HG03521 (cell line): ENCODE measurements at regions not wholly inside any gene's neighbourhood (a gene's known extent, or its start where the extent isn't known, plus 50 kb on each side); places are given as distances from the start of the nearest gene placed in this dataset.

Experiments used
- ATAC-seq: cut with Tn5 transposase; IDR thresholded peaks from one replicate; pipeline ENCODE4 v1.9.1; 2021; ENCODE audit warnings: mild to moderate bottlenecking, moderate library complexity; ENCODE audit not compliant: unreplicated experiment

DNA sequence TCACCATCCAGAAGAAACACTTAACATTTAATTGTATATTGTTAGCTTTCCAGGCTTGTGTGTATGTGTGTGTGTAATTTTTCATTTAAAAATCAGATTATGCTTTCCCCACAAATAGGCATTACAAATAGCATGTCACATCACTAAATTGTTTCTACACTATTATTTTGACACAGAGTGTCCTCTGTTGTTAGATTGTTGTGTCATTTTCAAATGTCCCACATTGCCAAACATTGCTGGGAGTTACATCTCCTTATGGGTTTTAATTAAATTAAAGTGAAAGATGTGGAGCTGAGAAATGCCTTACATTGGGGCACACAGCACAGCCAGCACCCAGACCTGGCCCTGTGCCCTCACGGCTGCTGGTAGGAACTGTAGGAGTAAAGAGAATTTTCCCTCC is 295.6 kb downstream of the ZEB1 start:
- no peak for ATAC-seq

DNA sequence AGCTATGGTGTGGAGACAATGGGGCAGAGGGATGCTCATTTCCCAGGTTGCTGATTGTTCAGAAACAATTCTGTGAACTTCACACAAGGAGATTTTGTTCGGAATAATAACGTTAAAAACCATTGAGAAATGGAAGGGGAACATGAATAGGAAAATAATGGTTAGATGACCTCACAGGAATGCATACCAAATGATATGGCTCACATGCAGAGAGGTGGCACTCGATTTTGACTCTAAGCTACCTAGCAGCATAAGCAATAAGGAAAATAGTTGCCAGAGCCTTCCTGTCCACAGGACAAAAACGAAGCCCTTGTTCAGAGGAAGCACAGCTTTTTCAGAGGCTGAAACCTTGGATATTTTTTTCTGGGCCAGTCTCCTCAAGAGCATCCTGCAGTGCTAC is 293.1 kb downstream of the ZEB1 start:
- ATAC-seq, result no peak

DNA sequence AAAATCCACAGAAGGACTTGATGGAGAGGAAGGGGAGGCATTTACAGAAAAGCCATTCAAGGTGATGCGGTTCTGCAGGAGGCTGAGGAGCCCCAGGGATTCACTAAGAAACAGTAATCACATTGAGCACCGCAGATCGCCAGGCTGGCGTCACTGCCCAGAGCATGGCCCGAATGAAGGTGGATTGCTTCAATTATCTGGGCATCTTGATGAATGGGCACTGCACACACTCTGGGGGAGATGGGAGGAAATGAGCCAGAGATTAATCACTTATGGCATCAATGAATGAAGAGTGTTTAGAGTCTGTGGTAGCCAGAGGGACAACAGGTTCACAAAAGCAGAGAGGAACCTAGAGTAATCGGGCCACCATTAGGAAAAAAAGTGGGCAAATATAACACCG is 292.1 kb downstream of the ZEB1 start:
- ATAC-seq, result no peak

DNA sequence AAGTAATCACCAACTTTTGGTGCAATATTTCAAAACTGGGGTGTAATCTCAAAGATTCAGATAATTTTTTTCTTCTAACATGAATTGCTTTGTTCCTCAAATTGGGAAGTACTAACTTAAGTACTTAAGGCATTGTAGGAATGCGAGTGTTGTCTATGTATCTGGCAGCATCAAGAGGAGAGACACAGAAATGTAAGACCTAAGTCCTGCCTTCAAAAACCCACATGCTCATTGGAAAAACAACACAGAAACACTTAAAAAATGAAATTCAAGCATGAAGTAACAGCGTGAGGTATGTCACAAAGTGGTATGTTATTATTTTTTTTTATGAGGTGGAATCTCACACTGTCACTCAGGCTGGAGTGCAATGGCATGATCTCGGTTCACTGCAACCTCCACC is 288.5 kb downstream of the ZEB1 start:
- no peak for ATAC-seq

DNA sequence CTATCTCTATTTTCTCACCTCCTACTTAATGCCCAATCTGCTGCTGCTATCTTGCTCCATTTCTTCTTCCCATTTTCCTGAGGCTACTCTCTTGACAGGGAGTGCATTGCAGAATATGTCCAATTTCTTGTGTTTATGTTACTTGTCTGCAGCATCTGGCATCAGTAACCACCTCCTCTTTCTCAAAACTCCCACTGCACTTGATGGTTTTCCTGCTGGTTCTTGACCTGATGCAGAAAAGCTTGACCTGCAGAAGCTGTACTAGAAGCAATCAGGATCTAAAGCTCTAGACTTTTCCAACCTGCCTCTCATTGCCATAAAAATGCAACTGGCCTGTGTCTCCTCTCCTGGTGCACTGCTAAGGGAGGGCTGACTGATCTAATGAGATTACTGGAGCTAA is 287.8 kb downstream of the ZEB1 start:
- ATAC-seq, result no peak

DNA sequence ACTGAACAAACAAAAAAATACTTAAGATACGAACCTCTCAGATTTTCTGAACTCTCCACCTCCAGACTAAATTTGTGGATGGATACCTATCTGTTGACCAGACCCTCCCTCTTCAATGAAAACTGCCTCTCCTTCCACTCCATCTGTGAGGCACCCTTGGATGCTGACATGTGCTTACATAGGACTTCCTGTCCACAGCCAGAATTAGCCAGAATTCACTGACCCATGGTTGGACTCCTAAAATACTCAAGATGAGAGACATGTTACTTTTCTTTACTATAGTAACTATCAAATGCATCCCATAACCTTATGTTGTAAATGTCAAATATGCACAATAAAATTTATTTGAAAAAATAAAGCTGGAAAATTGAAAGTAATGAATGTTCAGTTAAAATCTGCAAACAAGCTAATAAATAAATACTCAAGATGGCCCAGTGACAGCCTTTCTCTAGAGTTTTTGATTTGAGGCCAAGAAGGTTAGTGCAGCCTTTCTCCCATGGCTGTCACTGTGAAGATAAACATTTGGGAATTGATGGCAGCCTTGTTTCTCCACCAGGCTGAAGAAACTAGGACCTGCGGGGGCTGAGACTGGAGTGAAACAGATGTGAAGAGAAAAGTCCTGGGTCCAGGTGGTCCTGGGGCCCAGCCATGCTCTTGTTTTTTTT is 287.0 kb downstream of the ZEB1 start:
- ATAC-seq, result no peak

DNA sequence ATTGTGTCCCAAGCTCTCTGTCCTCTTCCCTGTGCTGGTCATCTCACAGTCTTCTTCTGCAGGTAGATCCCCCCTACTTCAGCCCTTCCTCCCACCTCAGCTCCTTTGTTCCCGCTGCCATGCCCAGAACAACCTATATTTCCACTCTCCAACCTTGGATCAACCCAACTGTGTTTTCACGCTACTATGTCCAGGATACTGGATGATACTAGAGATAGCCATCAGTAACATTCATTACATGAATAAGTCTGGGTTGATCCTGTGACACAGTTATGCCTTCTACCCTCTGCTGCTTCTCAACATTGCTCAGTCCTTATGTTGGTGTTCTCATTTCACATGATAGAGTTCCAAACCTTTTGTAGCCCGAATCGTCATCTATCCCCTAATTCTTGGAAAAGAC is 286.4 kb downstream of the ZEB1 start:
- ATAC-seq, result no peak

DNA sequence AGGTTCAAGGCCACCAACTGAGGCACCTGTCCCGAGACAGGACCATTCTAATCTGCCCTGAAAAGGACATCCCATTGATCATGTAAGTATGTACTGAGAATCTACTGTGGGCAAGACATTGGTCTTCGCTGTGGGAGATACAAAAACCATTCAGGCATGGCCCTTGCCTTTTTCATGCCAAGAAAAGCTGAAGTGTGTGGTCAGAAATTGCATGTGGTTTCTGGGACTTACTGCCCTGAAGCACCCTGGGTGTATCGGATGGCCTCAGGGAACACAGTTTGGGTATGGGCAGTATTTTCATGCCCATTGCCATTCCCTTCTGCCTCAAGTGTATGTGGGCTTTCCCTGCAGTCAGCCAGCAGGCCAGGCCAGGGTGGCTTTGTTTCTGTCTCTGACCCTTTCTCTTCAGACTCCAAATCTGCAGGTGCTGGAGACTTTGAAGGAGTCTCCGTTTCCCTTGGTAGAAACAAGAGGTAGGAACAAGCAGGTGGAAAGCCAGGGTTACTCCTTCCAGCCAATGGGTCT is 285.7 kb downstream of the ZEB1 start:
- ATAC-seq, result no peak

DNA sequence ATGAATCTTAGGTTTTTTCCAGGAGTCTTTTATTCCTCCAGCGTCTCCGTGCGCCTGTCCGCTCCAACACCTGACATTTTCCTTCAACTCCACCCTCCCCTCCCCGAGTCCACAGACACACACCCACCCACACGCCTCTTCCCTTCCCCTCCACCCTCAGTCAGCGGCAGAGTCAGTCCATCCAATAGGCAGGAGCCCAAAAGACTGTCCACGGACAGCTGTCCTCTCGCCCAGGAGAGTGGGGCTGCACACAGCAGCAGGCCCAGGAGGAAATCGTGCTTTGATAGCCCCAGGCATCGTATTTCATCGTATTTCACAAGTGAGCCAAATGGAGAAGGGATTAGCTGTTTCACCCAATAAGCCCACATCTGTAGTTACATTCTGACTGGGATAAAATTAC is 285.1 kb downstream of the ZEB1 start:
- ATAC-seq, result no peak

DNA sequence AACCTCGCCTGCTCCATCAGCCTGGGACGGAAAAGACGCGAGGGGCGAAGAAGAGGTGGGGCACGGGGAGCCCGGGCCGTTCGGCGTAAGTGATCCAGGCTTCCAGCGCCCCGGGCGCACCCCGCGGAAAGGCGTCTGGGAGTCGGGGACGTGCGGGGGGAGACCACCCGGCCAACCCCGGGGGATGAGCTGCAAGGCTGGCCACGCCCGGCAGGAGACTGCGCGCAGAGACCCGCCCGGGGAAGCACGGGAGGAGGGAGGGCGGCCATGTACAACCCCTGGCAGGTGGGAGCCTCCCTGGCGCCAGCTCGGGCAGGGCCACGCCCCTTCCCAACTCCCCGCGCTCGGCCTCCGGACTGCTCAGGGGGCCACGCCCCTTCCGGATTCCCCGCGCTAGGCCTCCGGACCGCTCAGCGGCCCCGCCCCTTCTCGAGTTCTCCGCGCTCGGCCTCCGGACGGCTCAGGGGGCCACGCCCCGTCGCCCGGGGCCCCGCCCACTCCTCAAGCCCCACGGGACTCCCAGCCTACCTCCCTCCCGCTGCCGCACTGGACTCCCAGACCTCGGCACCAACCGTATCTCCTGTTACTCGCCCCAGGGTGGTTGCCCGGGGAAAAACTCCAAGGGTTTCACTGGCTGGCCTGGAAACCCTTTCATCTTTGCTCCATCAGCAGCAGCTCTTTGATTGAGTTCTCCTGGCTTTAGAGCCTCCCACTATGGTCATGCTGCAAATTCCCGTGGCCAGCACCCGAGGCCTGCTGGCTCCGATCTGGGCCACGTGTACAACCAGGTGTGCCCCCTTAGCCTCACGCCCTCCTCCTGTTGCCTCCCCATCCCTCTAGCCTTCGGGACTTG is 284.4 kb downstream of the ZEB1 start:
- peak; percentile 97 for ATAC-seq

DNA sequence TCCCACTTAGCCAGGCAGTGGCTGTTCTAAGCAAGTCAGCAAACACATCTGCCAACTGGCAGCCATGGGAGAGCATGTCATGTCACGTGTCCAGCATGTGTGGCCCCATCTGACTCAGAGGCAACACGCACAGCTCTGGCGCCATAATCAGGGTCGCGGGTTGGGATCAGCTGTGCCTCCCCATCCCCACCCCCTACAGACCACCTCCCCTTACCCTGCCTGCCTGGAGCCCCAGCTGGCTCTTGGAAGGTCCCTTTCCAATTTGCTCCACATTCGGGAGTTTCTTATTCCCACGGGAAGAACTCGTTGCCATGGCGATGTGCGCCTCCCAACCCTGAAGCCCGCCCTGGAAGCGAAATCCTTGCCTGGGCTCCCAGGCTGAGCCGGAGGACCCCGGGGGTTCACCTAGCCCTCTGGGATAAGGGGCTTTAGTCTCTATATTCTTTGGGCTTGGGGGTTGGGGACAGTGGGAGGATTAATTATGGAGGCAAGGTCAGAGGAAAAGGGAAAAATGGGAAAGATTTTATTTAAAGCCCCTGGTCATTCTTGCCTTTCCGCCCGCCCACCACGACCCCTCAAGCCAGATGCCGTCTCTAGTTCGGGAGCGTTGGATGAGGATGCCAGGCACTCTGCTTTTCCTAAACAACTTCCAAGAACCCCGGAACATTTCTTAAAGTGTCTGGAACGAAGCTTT is 283.7 kb downstream of the ZEB1 start:
- ATAC-seq, result no peak

DNA sequence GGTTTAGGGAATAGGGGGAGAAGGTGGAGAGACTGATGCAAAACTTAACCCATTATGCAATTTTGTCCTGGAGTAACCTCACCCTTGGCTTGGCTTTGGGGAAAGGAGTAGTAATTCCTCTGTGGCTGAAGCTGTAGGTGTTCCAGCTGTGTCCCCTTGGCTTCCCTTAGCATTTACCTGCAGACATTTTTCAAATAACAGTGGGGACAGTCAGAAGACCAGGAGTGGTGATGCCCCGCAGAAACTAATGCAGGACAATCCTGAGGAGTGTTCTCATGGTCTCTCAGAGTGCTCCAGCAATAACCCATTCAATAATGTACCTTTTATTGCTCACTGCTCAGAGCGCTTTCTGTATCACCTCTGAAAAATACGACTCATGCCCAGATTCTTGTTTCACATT is 282.1 kb downstream of the ZEB1 start:
- no peak for ATAC-seq

DNA sequence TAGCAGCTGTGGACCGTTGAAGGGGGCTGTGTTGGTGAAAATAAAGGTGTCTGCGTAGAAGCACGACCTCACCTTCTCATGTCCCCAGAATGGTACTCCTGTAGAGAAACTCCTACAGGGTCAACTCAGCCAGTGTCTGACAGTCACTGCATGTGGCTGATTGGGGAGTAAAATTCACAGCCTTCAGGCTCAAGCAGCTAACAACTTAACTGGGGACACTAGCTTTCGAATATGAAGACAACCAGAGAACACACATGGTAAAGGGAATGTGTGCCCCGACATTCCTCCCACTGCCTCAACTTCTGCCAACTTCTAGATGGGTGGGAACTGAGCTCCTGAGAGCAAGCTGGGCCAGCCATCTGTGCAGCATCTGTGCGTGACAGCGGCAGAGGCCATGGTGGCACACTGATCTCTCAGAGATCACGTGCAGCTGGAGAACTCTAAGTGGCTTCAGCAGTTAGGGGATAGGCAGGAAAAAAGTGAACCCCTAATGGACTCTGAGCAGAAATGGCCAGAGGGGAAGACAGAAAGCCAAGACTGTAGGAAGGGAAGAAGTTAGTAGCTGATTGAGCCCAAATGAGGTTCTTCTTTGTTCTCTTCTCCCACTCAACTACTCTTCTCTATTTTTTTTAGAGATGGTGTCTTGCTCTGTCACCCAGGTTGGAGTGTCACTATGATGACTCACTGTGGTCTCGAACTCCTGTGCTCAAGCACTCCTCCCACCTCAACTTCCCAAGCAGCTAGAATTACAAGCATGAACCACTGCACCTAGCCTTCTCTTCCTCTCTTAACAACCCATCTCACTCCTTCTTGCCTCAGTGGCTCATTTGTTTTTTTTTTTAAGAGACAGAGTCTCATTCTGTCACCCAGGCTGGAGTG is 280.8 kb downstream of the ZEB1 start:
- ATAC-seq, result no peak

DNA sequence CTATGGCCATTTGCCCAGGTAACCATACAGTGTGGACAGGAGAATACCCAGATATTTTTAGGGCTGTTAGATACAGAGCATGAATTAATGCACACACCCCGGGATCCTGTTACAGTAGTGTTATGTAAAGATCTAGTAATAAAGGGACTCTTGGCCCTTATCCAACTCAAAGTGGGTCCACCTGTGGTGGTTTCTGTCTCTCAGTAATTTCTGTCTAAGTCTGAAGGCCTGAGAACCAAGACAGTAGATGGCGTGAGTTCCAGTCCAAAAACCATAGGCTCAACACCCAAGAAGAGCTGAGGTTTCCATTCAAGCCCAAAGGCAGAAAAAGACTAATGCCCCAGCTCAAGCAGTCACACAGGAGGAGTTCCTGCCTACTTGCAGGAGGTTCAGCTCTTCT is 277.7 kb downstream of the ZEB1 start:
- ATAC-seq, result no peak

DNA sequence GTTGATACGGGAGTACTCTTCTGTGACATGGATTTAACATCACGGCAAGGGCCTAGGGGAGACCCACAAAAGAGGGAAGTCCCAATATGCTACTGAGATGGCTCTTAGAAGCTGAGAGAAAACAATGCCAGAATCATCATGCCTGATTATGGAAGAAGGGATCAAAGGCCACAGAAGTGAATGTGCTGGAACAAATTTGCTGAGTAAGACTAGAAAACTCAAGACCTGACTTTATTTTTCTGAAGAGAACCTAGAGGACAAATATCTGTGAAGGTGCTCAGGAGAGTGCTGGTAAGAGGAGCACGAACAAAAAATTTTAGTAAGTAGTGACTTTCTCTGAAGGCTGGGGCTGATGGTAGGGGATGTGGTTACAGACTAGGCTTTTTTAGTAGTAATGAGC is 277.0 kb downstream of the ZEB1 start:
- ATAC-seq, result no peak

DNA sequence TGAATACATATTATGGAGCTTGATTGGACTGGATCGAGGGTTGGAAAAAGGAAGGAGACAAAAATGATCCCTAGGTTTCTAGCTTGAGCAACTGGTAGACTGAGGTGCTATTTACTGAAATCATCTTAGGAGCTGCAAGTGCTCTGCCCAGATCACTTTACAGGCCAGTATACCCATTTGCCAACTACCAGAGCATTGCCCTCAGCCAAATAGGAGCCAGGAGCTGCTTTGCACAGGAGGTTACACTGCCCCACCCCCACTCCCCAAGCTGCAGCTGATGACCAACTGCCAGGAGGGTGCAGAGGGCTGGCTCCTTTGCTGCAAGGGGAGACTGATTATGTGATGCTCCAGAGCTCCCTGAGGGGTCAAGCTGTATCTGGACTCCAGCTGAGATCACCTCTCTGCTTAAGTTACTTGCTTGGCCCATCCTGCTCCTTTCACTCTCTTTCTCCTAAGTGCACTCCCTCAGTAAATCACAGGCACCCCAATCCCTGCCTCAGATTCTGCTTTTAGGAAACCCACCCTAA is 275.4 kb downstream of the ZEB1 start:
- ATAC-seq, result no peak

DNA sequence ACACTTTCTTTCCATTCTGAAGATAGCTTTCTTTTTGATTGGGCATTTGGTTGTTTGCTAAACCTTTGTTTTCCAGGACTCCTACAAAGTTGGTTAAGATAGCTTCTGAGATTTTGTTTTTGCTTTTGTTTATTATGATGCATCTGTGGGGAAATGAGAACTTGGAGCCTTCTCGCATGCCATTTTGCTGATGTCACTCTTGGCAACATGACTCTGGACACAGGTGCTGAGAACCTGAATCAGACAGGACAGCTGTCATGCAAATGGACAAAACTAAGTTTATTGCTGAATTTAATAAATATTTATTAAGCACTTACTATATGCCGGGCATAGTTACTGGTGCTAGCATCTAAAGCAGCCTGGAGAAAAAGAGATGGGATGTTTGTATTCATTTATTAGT is 274.1 kb downstream of the ZEB1 start:
- no peak for ATAC-seq

DNA sequence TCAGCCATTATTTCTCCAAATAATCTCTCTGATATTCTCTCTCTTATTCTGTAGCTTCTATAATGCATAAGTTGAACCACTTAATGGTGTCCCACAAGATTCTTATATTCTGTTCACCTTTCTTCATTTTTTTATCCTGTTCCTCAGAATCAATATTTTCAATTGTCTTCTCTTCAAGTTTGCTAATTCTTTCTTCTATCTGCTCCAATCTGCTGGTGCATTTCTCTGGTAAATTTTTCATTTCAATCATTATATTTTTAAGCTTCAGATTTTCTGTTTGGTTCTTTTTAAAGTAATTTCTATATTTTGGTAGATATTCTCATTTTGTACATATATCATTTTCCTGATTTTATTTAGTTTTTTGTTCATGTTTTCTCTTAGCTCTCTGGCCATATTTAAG is 272.6 kb downstream of the ZEB1 start:
- no peak for ATAC-seq

DNA sequence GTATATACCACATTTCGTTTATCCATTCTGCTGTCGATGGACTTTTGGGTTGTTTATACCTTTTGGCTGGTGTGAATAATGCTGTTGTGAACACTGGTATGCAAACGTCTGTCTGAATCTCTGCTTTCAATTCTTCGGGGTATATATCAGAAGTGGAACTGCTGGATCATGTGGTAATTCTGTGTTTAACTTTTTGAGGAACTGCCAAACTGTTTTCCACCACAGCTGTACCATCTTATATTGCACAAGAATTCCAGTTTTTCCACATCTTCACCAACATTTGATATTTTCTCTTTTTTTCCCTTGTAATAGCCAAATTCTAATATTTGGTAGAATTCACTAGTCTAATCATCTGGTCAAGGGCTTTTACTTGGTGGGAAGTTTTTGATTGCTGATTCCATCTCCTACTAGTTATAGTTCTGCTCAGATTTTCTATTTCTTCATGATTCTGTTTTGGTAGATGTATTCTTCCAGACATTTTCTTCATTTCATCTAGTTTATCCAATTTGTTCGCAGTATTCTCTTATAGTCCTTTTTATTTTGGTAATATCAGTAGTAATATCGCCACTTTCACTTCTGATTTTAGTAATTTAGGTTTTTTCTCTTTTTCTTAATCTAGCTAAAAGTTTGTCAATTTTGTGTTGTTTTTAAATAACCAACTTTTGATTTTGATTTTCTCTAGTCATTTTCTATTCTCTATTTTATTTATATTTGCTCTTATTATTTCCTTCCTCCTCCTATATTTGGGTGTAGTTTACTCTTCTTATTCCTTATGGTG is 271.2 kb downstream of the ZEB1 start:
- ATAC-seq, result no peak

DNA sequence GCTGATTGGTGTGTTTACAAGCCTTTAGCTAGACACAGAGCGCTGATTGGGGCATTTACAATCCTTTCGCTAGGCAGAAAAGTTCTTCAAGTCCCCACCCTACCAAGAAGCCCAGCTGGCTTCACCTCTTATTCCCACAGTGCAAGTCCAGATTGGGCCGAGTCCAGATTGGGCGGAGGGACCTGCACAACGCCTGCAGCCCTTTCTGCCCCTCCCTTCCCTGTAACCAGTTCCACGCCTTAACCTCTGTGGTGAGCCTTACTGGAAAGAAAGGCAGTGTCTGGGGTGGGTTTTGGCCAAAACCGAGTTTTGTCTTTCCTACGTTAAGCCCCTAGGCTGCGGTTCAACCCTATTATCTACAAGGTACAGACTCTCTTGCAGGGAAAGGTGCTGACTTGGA is 268.7 kb downstream of the ZEB1 start:
- ATAC-seq, result no peak
